ENCODE measurements at regions not wholly inside any gene's neighbourhood (a gene's known extent, or its start where the extent isn't known, plus 50 kb on each side); places are given as distances from the start of the nearest gene placed in this dataset.

- Mint-ChIP-seq H3K4me3 (no peak overlapping the region), H3K9me3 (0 out of 2 replicates have a peak, but pooled peaks cover 4% of the 10 kb centered on the region), H3K27ac (no peak overlapping the region), H3K36me3 (ENCODE audit: low read depth) (no peaks in the 10 kb centered on the region), H3K4me1 (ENCODE audit: low read depth) (no peaks in the 10 kb centered on the region), H3K27me3 (ENCODE audit: insufficient read depth) (peaks cover 1% of the 10 kb centered on the region; the same call in 1 of the 2 replicates)
- TF ChIP-seq CTCF (IDR thresholded peaks at IDR 0.05) = no peak
- DNase-seq = no peak
Observed at GRCh38 chr12:43078976-43079375, 473.0 kb downstream of the ADAMTS20 start.

- no peak for TF ChIP-seq CTCF (IDR thresholded peaks at IDR 0.05)
- Mint-ChIP-seq H3K4me1 (ENCODE audit: low read depth) (no peaks in the 10 kb centered on the region), H3K4me3 (no peak overlapping the region), H3K27me3 (ENCODE audit: insufficient read depth) (peaks cover 1% of the 10 kb centered on the region; the same call in 1 of the 2 replicates), H3K36me3 (ENCODE audit: low read depth) (no peaks in the 10 kb centered on the region), H3K9me3 (no peaks in the 10 kb centered on the region), H3K27ac (no peak overlapping the region)
- DNase-seq = no peak
Observed at GRCh38 chr12:43072431-43072830, 479.6 kb downstream of the ADAMTS20 start.

- H3K4me1 Mint-ChIP-seq (ENCODE audit: low read depth) = no peaks in the 10 kb centered on the region
- no peak for DNase-seq
- no peaks in the 10 kb centered on the region; the same call in 1 of the 2 replicates for H3K9me3 Mint-ChIP-seq
- H3K36me3 Mint-ChIP-seq (ENCODE audit: low read depth) = no peaks in the 10 kb centered on the region
- H3K27me3 Mint-ChIP-seq (ENCODE audit: insufficient read depth) = peaks cover 3% of the 10 kb centered on the region; the same call in 1 of the 2 replicates
- no peak for TF ChIP-seq CTCF (IDR thresholded peaks at IDR 0.05)
- H3K4me3 Mint-ChIP-seq = no peak overlapping the region
- no peak overlapping the region for H3K27ac Mint-ChIP-seq
Observed at GRCh38 chr12:43069768-43070221, 480.2 kb upstream of the PRICKLE1 start.

GRCh38 chr12:43066471-43066870, 476.9 kb upstream of the PRICKLE1 start:
- Mint-ChIP-seq H3K9me3 (no peaks in the 10 kb centered on the region; the same call in 1 of the 2 replicates), H3K27ac (no peak overlapping the region), H3K4me1 (ENCODE audit: low read depth) (no peaks in the 10 kb centered on the region), H3K4me3 (no peak overlapping the region), H3K36me3 (ENCODE audit: low read depth) (no peaks in the 10 kb centered on the region), H3K27me3 (ENCODE audit: insufficient read depth) (peaks cover 1% of the 10 kb centered on the region; the same call in 1 of the 2 replicates)
- TF ChIP-seq CTCF (IDR thresholded peaks at IDR 0.05) = no peak
- DNase-seq = no peak

- no peak for TF ChIP-seq CTCF (IDR thresholded peaks at IDR 0.05)
- Mint-ChIP-seq H3K4me1 (ENCODE audit: low read depth) (no peaks in the 10 kb centered on the region), H3K36me3 (ENCODE audit: low read depth) (no peaks in the 10 kb centered on the region), H3K27me3 (ENCODE audit: insufficient read depth) (peaks cover 1% of the 10 kb centered on the region; the same call in 1 of the 2 replicates), H3K9me3 (no peaks in the 10 kb centered on the region; the same call in 1 of the 2 replicates), H3K27ac (no peak overlapping the region), H3K4me3 (no peak overlapping the region)
- DNase-seq = no peak
Observed at GRCh38 chr12:43063650-43064049, 474.1 kb upstream of the PRICKLE1 start.
